Keratinocyte (primary cell): ENCODE measurements at regions not wholly inside any gene's neighbourhood (a gene's known extent, or its start where the extent isn't known, plus 50 kb on each side); places are given as distances from the start of the nearest gene placed in this dataset.

ENCODE experiments used
- DNase-seq: peaks from one replicate; pipeline ENCODE4 v3.0.0-alpha.2; 2011; ENCODE audit warnings: low read depth, missing footprints, low spot score
- FAIRE-seq: peaks from 2 replicates; lab custom pipeline; 2011; peaks lifted over from hg19 to GRCh38; lab: Jason Lieb, UNC
- H2AFZ ChIP-seq: 2 replicates; pipeline ENCODE4 v1.6.0; 2012; ENCODE audit warnings: low read length, control low read depth, inconsistent platforms; ENCODE audit not compliant: control insufficient read depth
- H3K27ac ChIP-seq: 2 replicates; pipeline ENCODE4 v1.5.1; 2011; ENCODE audit warnings: low read length; ENCODE audit not compliant: control insufficient read depth, insufficient read depth
- H3K27me3 ChIP-seq: 3 replicates; pipeline ENCODE4 v1.6.0; 2011; ENCODE audit warnings: low read length; ENCODE audit not compliant: control insufficient read depth, insufficient read depth; ENCODE audit errors: extremely low read depth
- H3K36me3 ChIP-seq, 2 experiments: 2 replicates in 1 of 2; 3 replicates in 1 of 2; pipeline ENCODE4 v1.5.1; 2011; ENCODE audit warnings: low read length in 2 of 2, mild to moderate bottlenecking in 1 of 2; ENCODE audit not compliant: control insufficient read depth in 2 of 2, insufficient read depth in 2 of 2; ENCODE audit errors: extremely low read depth in 1 of 2
- H3K4me1 ChIP-seq: 3 replicates; pipeline ENCODE4 v1.5.1; 2011; ENCODE audit warnings: low read length; ENCODE audit not compliant: control insufficient read depth, insufficient read depth; ENCODE audit errors: extremely low read depth
- H3K4me2 ChIP-seq: 3 replicates; pipeline ENCODE4 v1.6.0; 2011; ENCODE audit warnings: low read depth, low read length; ENCODE audit not compliant: control insufficient read depth, insufficient read depth; ENCODE audit errors: extremely low read depth
- H3K4me3 ChIP-seq, 3 experiments: fragments of 200-600 bp in 1 of 3; sonication (generic) in 1 of 3; 2 replicates in 2 of 3; 3 replicates in 1 of 3; pipeline ENCODE4 v1.5.1; 2011 to 2016; ENCODE audit warnings: low read length in 3 of 3, mild to moderate bottlenecking in 3 of 3, control low read depth in 2 of 3, inconsistent platforms in 1 of 3, low read depth in 1 of 3, mixed read lengths in 1 of 3, mixed run types in 1 of 3, moderate library complexity in 1 of 3; ENCODE audit not compliant: control insufficient read depth in 2 of 3, insufficient read depth in 2 of 3; ENCODE audit errors: extremely low read depth in 1 of 3
- H3K79me2 ChIP-seq: 2 replicates; pipeline ENCODE4 v1.6.0; 2012; ENCODE audit warnings: low read length; ENCODE audit not compliant: control insufficient read depth, insufficient read depth
- H3K9ac ChIP-seq: 3 replicates; pipeline ENCODE4 v1.6.0; 2011; ENCODE audit warnings: low read length; ENCODE audit not compliant: control insufficient read depth, insufficient read depth; ENCODE audit errors: extremely low read depth
- H3K9me1 ChIP-seq: 3 replicates; pipeline ENCODE4 v1.6.0; 2011; ENCODE audit warnings: low read length; ENCODE audit not compliant: control insufficient read depth, insufficient read depth; ENCODE audit errors: extremely low read depth
- H3K9me3 ChIP-seq: 2 replicates; pipeline ENCODE4 v1.5.1; 2012; ENCODE audit warnings: low read depth, low read length; ENCODE audit not compliant: control insufficient read depth
- H4K20me1 ChIP-seq: 3 replicates; pipeline ENCODE4 v1.6.0; 2011; ENCODE audit warnings: low read length; ENCODE audit not compliant: control insufficient read depth, insufficient read depth; ENCODE audit errors: extremely low read depth
- CTCF ChIP-seq, 3 experiments: IDR thresholded peaks in 1 of 3; conservative IDR thresholded peaks in 1 of 3; optimal IDR thresholded peaks in 1 of 3; 2 replicates in 2 of 3; 3 replicates in 1 of 3; pipeline versions ENCODE3 to v1.5.1; 2011; ENCODE audit warnings: low read length in 3 of 3, mild to moderate bottlenecking in 3 of 3, moderate library complexity in 2 of 3, control low read depth in 1 of 3, inconsistent platforms in 1 of 3; ENCODE audit not compliant: insufficient read depth in 2 of 3; ENCODE audit errors: extremely low read depth in 1 of 3
- EZH2 ChIP-seq: IDR thresholded peaks from one replicate; pipeline ENCODE4 v1.6.1; 2012; ENCODE audit warnings: inconsistent platforms, mild to moderate bottlenecking, low read length, moderate library complexity
- dilution Hi-C: fragments of 300-500 bp; cut with MboI; formaldehyde crosslinking; loops from one replicate; pipeline ENCODE4 v1.7.0; 2020; ENCODE audit warnings: low sequenced_read_pairs; ENCODE audit not compliant: extremely low pct_ligation_motif_present

- DNase-seq: no peak
- no peaks in the 10 kb centered on the region for H4K20me1 ChIP-seq
- H3K79me2 ChIP-seq: no peaks in the 10 kb centered on the region
- no peaks in the 10 kb centered on the region for H3K4me1 ChIP-seq
- no peak overlapping the region for H2AFZ ChIP-seq
- TF ChIP-seq EZH2: no peak
- no peak for TF ChIP-seq CTCF (optimal IDR thresholded peaks at IDR 0.05 in 1 of 3, IDR thresholded peaks at IDR 0.05 in 1 of 3, conservative IDR thresholded peaks at IDR 0.05 in 1 of 3; ENCODE audit: extremely low read depth in 1 of 3, insufficient read depth in 2 of 3, low read length in 3 of 3)
- peak overlapping the region; percentile 6 for H3K4me2 ChIP-seq
- no peak overlapping the region for H3K4me3 ChIP-seq
- H3K9me3 ChIP-seq: no peaks in the 10 kb centered on the region
- H3K27me3 ChIP-seq: peaks cover 4% of the 10 kb centered on the region
- H3K27ac ChIP-seq: no peak overlapping the region
- dilution Hi-C loops: no loop called here
- no peak for FAIRE-seq
- H3K9ac ChIP-seq: no peak overlapping the region
- H3K36me3 ChIP-seq: no peaks in the 10 kb centered on the region
- H3K9me1 ChIP-seq: no peaks in the 10 kb centered on the region
Observed at GRCh38 chr9:105187781-105188180, 56.7 kb upstream of the SLC44A1 start.

- no peaks in the 10 kb centered on the region for H3K9me1 ChIP-seq
- H3K79me2 ChIP-seq: no peaks in the 10 kb centered on the region
- no peak overlapping the region for H3K4me3 ChIP-seq
- H3K27me3 ChIP-seq: peaks cover 4% of the 10 kb centered on the region
- DNase-seq: no peak
- FAIRE-seq: no peak
- H3K4me1 ChIP-seq: no peaks in the 10 kb centered on the region
- H3K9ac ChIP-seq: no peak overlapping the region
- dilution Hi-C loops: no loop called here
- no peak overlapping the region for H2AFZ ChIP-seq
- no peak overlapping the region for H3K27ac ChIP-seq
- no peaks in the 10 kb centered on the region for H3K36me3 ChIP-seq
- no peaks in the 10 kb centered on the region for H3K9me3 ChIP-seq
- TF ChIP-seq EZH2: no peak
- TF ChIP-seq CTCF (optimal IDR thresholded peaks at IDR 0.05 in 1 of 3, IDR thresholded peaks at IDR 0.05 in 1 of 3, conservative IDR thresholded peaks at IDR 0.05 in 1 of 3; ENCODE audit: extremely low read depth in 1 of 3, insufficient read depth in 2 of 3, low read length in 3 of 3): no peak
- no peaks in the 10 kb centered on the region for H4K20me1 ChIP-seq
- no peak overlapping the region for H3K4me2 ChIP-seq
Observed at GRCh38 chr9:105188746-105189145, 55.7 kb upstream of the SLC44A1 start.
